Tibial nerve (tissue), 4 donors: ENCODE measurements at regions not wholly inside any gene's neighbourhood (a gene's known extent, or its start where the extent isn't known, plus 50 kb on each side); places are given as distances from the start of the nearest gene placed in this dataset.

Experiments used
- EP300 ChIP-seq, 2 donors: sonication (generic); formaldehyde crosslinking; IDR thresholded peaks; one replicate each; pipeline ENCODE4 v1.6.1; 2017; ENCODE audit warnings: antibody characterized with exemption in 2 of 2, mild to moderate bottlenecking in 1 of 2
- POLR2A ChIP-seq, 2 donors: fragments of 450-650 bp; IDR thresholded peaks; one replicate each; pipeline ENCODE4 v1.6.1; 2017; ENCODE audit warnings: antibody characterized with exemption in 2 of 2, mild to moderate bottlenecking in 2 of 2, moderate library complexity in 2 of 2
- TF ChIP-seq, protein P1 (sequence below), 5 experiments: fragments of 200-600 bp in 3 of 5; fragments of 450-650 bp in 2 of 5; sonication (generic) in 3 of 5; IDR thresholded peaks; one replicate each; pipeline ENCODE4 v1.5.1; 2016 to 2019; ENCODE audit warnings: antibody characterized with exemption in 5 of 5, mild to moderate bottlenecking in 3 of 5, moderate library complexity in 2 of 5

DNA sequence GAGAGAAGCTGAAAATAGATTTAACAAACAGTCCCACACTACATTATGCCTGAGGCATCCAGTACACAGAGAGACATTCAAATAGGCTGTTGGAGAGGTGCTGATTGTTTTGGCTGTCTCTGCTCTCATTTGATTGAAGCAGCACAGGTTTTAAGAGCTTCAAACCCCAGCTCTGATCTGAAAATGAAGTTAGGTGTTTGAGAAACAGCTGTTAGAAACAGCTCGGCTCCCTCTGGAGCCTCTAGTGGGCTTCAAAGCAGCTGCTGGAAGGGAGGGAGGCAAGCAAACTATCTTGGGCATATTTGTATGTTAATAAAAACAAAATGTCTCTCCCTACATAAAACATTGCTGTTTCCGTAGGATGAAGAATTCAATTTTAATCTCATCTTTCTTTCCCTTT is 607.3 kb upstream of the GOT2 start:
- TF ChIP-seq, protein P1, sequence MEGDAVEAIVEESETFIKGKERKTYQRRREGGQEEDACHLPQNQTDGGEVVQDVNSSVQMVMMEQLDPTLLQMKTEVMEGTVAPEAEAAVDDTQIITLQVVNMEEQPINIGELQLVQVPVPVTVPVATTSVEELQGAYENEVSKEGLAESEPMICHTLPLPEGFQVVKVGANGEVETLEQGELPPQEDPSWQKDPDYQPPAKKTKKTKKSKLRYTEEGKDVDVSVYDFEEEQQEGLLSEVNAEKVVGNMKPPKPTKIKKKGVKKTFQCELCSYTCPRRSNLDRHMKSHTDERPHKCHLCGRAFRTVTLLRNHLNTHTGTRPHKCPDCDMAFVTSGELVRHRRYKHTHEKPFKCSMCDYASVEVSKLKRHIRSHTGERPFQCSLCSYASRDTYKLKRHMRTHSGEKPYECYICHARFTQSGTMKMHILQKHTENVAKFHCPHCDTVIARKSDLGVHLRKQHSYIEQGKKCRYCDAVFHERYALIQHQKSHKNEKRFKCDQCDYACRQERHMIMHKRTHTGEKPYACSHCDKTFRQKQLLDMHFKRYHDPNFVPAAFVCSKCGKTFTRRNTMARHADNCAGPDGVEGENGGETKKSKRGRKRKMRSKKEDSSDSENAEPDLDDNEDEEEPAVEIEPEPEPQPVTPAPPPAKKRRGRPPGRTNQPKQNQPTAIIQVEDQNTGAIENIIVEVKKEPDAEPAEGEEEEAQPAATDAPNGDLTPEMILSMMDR (IDR thresholded peaks at IDR 0.05): no peak
- TF ChIP-seq EP300 (IDR thresholded peaks at IDR 0.05) (no peak), POLR2A (IDR thresholded peaks at IDR 0.05) (no peak)
